ENCODE measurements at regions not wholly inside any gene's neighbourhood (a gene's known extent, or its start where the extent isn't known, plus 50 kb on each side); places are given as distances from the start of the nearest gene placed in this dataset.

GRCh38 chr16:66263973-66264310 is 102.5 kb upstream of the CDH5 start:
- no peak overlapping the region for H3K4me3 ChIP-seq (replicated peaks in 1 of 2; ENCODE audit: low read depth in 1 of 2, low read length in 2 of 2)
- H3K9me3 ChIP-seq (ENCODE audit: control insufficient read depth in 1 of 2, insufficient read depth in 1 of 2, low read depth in 1 of 2, low read length in 2 of 2), result no peaks in the 10 kb centered on the region
- no peak for ATAC-seq
- H3K79me2 ChIP-seq (ENCODE audit: insufficient read depth, low read length), result no peaks in the 10 kb centered on the region
- no peak overlapping the region for H3K9ac ChIP-seq (ENCODE audit: low read length)
- ChIA-PET RAD21 (ENCODE audit: low non-redundant PET in 1 of 2, low total read pairs in 2 of 2, uncharacterized antibody in 2 of 2, unreplicated experiment in 2 of 2) (no interaction called here), POLR2A (no interaction called here), CTCF (interaction anchor here (0.9 kb wide), 1 partner anchor 51 kb away, joined by 3 read pairs; no protein-coding TSS in a partner anchor)
- no peaks in the 10 kb centered on the region for H3K27me3 ChIP-seq (ENCODE audit: insufficient read depth, low read length)
- TF ChIP-seq JUND (IDR thresholded peaks at IDR 0.05), result no peak
- TF ChIP-seq SRF (IDR thresholded peaks at IDR 0.05; ENCODE audit: low read depth), result no peak
- TF ChIP-seq ZNF274 (IDR thresholded peaks at IDR 0.05; ENCODE audit: low read depth, low read length), result no peak
- TF ChIP-seq, protein P1, sequence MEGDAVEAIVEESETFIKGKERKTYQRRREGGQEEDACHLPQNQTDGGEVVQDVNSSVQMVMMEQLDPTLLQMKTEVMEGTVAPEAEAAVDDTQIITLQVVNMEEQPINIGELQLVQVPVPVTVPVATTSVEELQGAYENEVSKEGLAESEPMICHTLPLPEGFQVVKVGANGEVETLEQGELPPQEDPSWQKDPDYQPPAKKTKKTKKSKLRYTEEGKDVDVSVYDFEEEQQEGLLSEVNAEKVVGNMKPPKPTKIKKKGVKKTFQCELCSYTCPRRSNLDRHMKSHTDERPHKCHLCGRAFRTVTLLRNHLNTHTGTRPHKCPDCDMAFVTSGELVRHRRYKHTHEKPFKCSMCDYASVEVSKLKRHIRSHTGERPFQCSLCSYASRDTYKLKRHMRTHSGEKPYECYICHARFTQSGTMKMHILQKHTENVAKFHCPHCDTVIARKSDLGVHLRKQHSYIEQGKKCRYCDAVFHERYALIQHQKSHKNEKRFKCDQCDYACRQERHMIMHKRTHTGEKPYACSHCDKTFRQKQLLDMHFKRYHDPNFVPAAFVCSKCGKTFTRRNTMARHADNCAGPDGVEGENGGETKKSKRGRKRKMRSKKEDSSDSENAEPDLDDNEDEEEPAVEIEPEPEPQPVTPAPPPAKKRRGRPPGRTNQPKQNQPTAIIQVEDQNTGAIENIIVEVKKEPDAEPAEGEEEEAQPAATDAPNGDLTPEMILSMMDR (IDR thresholded peaks at IDR 0.05 in 2 of 3, conservative IDR thresholded peaks at IDR 0.05 in 1 of 3; ENCODE audit: borderline replicate concordance in 1 of 3, insufficient read depth in 1 of 3, low read depth in 2 of 3, low read length in 2 of 3), result no peak
- no peak for TF ChIP-seq CBX3 (IDR thresholded peaks at IDR 0.05; ENCODE audit: low read depth)
- TF ChIP-seq CEBPB (IDR thresholded peaks at IDR 0.05; ENCODE audit: low read depth), result no peak
- TF ChIP-seq ZFX (IDR thresholded peaks at IDR 0.05), result no peak
- no peak for TF ChIP-seq POLR2A (IDR thresholded peaks at IDR 0.05; ENCODE audit: borderline replicate concordance, extremely low read depth, insufficient read depth, insufficient read length)
- no peak for TF ChIP-seq SIN3A (IDR thresholded peaks at IDR 0.05; ENCODE audit: low read depth)
- no peak for TF ChIP-seq EGR1 (IDR thresholded peaks at IDR 0.05; ENCODE audit: low read depth)
- TF ChIP-seq ATF3 (IDR thresholded peaks at IDR 0.05), result no peak
- no peak for TF ChIP-seq FOSL1 (IDR thresholded peaks at IDR 0.05; ENCODE audit: low read depth)
- TF ChIP-seq, protein P2, sequence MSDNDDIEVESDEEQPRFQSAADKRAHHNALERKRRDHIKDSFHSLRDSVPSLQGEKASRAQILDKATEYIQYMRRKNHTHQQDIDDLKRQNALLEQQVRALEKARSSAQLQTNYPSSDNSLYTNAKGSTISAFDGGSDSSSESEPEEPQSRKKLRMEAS (IDR thresholded peaks at IDR 0.05), result no peak
- no peak for TF ChIP-seq RAD21 (IDR thresholded peaks at IDR 0.05; ENCODE audit: low read depth)
- TF ChIP-seq TCF7L2 (IDR thresholded peaks at IDR 0.05; ENCODE audit: borderline replicate concordance, extremely low read depth, insufficient read depth, insufficient read length), result no peak
- TF ChIP-seq ELF1 (IDR thresholded peaks at IDR 0.05; ENCODE audit: borderline replicate concordance, low read depth), result no peak
- TF ChIP-seq YY1 (IDR thresholded peaks at IDR 0.05; ENCODE audit: extremely low read depth, insufficient replicate concordance, low read depth, low read length), result no peak
- no peak for TF ChIP-seq EZH2 (IDR thresholded peaks at IDR 0.05)
- no peak for TF ChIP-seq POLR2AphosphoS5 (IDR thresholded peaks at IDR 0.05; ENCODE audit: low read depth, low read length)
- TF ChIP-seq EZH2phosphoT487 (IDR thresholded peaks at IDR 0.05; ENCODE audit: borderline replicate concordance), result no peak
- intact Hi-C loops (cut with micrococcal nuclease), result no loop called here
- no TSS peak for BruUV-seq (replicated peaks)
- H4K20me1 ChIP-seq (ENCODE audit: insufficient read depth), result no peaks in the 10 kb centered on the region
- no peak overlapping the region for H3K4me2 ChIP-seq (ENCODE audit: low read length)
- no peak overlapping the region for H2AFZ ChIP-seq (ENCODE audit: low read depth, low read length, poor library complexity, severe bottlenecking)
- H3K4me1 ChIP-seq (ENCODE audit: control insufficient read depth in 1 of 2, insufficient read depth in 2 of 2, low read length in 2 of 2), result no peaks in the 10 kb centered on the region
- DNase-seq (ENCODE audit: low read depth, low spot score), result no peak
- no peaks in the 10 kb centered on the region for H3K9me2 ChIP-seq (ENCODE audit: insufficient read depth)
- no peaks in the 10 kb centered on the region for H3K36me3 ChIP-seq (ENCODE audit: control insufficient read depth in 1 of 2, insufficient read depth in 2 of 2, low read length in 2 of 2)
- H3K27ac ChIP-seq (ENCODE audit: low read depth, low read length), result no peak overlapping the region
